K562 (cell line): ENCODE measurements at regions not wholly inside any gene's neighbourhood (a gene's known extent, or its start where the extent isn't known, plus 50 kb on each side); places are given as distances from the start of the nearest gene placed in this dataset.

ENCODE experiments used
- ATF2 ChIP-seq: sonication (generic); formaldehyde crosslinking; IDR thresholded peaks from 2 replicates; pipeline ENCODE4 v1.8.1; 2022; ENCODE audit warnings: missing genetic modification reagents
- CTCF ChIP-seq, 3 experiments: IDR thresholded peaks in 2 of 3; conservative IDR thresholded peaks in 1 of 3; 2 replicates each; pipeline ENCODE4 v1.5.1; 2011 to 2012; ENCODE audit warnings: low read length in 3 of 3, mild to moderate bottlenecking in 3 of 3, control low read depth in 2 of 3, improper control_type of control experiment in 1 of 3, inconsistent platforms in 1 of 3, low read depth in 1 of 3, mixed read lengths in 1 of 3, moderate library complexity in 1 of 3; ENCODE audit not compliant: insufficient read depth in 2 of 3
- ILF3 ChIP-seq: fragments of 450-650 bp; IDR thresholded peaks from 2 replicates; pipeline ENCODE4 v1.6.1; 2018; ENCODE audit warnings: antibody characterized with exemption, mild to moderate bottlenecking, moderate library complexity, borderline replicate concordance
- KDM4B ChIP-seq, 2 experiments: fragments of 450-650 bp in 1 of 2; sonication (generic) in 1 of 2; IDR thresholded peaks; 2 replicates each; pipeline ENCODE4 v1.6.1; 2016 to 2017; ENCODE audit warnings: borderline replicate concordance in 2 of 2, antibody characterized with exemption in 1 of 2, low read depth in 1 of 2, mild to moderate bottlenecking in 1 of 2
- NFYB ChIP-seq: IDR thresholded peaks from 2 replicates; pipeline ENCODE4 v1.6.1; 2011; ENCODE audit warnings: mild to moderate bottlenecking, moderate library complexity; ENCODE audit not compliant: insufficient read length; ENCODE audit errors: extremely low read depth
- ZBTB33 ChIP-seq: sonication (generic); formaldehyde crosslinking; IDR thresholded peaks from 2 replicates; pipeline ENCODE4 v1.8.1; 2023; ENCODE audit warnings: mild to moderate bottlenecking, missing genetic modification reagents
- ZNF589 ChIP-seq: fragments of 200-800 bp; sonication (Bioruptor generic); IDR thresholded peaks from 2 replicates; pipeline ENCODE4 v1.6.1; 2016; ENCODE audit warnings: low read depth, missing genetic modification characterization, missing compliant biosample characterization
- ZNF696 ChIP-seq: fragments of 250-450 bp; sonication (Bioruptor Pico); conservative IDR thresholded peaks from 2 replicates; pipeline ENCODE4 v1.4.0; 2020; ENCODE audit warnings: mild to moderate bottlenecking, moderate library complexity
- TF ChIP-seq, protein P1 (sequence below), 2 experiments: fragments of 200-800 bp in 1 of 2; sonication (Bioruptor generic) in 1 of 2; sonication (generic) in 1 of 2; formaldehyde crosslinking in 1 of 2; IDR thresholded peaks in 1 of 2; conservative IDR thresholded peaks in 1 of 2; 2 replicates each; pipeline versions ENCODE4 v1.5.0 to v1.6.1; 2016 to 2020; ENCODE audit warnings: missing compliant biosample characterization in 1 of 2, missing genetic modification characterization in 1 of 2, missing genetic modification reagents in 1 of 2
- TF ChIP-seq, protein P2 (sequence below): sonication (generic); formaldehyde crosslinking; IDR thresholded peaks from 2 replicates; pipeline ENCODE4 v1.9.0; 2022; ENCODE audit warnings: mild to moderate bottlenecking, missing genetic modification reagents

DNA sequence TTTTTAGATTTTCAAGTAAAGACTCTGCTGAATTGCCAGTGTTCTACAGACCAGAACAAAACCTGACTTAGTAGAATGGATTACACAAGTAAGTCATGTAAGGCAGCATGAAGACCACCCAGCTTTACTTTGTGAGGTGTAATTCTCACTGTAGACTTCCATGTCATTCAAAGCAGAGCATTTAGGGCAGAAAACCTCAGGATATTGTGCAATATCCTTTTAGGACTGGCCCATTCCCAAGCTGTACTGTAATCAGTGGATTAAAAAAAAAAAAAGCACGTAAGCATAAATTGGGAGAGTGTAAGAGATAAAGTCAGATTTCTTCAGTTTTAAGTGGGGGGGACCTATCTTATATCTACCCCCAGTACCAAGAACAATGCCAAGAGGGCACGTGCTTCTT is 380.5 kb upstream of the PRMT6 start:
- TF ChIP-seq NFYB (no peak), KDM4B (IDR thresholded peaks at IDR 0.05; ENCODE audit: borderline replicate concordance in 2 of 2, low read depth in 1 of 2) (no peak), ATF2 (no peak), ILF3 (no peak), CTCF (IDR thresholded peaks at IDR 0.05 in 2 of 3, conservative IDR thresholded peaks at IDR 0.05 in 1 of 3; ENCODE audit: insufficient read depth in 2 of 3, low read depth in 1 of 3, low read length in 3 of 3) (no peak), ZNF696 (no peak), ZBTB33 (CRISPR knock-in tag) (no peak), ZNF589 (CRISPR knock-in tag) (no peak)
- TF ChIP-seq, protein P1, sequence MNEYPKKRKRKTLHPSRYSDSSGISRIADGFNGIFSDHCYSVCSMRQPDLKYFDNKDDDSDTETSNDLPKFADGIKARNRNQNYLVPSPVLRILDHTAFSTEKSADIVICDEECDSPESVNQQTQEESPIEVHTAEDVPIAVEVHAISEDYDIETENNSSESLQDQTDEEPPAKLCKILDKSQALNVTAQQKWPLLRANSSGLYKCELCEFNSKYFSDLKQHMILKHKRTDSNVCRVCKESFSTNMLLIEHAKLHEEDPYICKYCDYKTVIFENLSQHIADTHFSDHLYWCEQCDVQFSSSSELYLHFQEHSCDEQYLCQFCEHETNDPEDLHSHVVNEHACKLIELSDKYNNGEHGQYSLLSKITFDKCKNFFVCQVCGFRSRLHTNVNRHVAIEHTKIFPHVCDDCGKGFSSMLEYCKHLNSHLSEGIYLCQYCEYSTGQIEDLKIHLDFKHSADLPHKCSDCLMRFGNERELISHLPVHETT (CRISPR knock-in tag; conservative IDR thresholded peaks at IDR 0.05 in 1 of 2, IDR thresholded peaks at IDR 0.05 in 1 of 2), result no peak
- TF ChIP-seq, protein P2, sequence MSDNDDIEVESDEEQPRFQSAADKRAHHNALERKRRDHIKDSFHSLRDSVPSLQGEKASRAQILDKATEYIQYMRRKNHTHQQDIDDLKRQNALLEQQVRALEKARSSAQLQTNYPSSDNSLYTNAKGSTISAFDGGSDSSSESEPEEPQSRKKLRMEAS (CRISPR knock-in tag), result no peak
